Astrocyte of the cerebellum (primary cell): ENCODE measurements at regions not wholly inside any gene's neighbourhood (a gene's known extent, or its start where the extent isn't known, plus 50 kb on each side); places are given as distances from the start of the nearest gene placed in this dataset.

Source experiments
- DNase-seq: peaks from one replicate; pipeline ENCODE4 v3.0.0-alpha.2; 2011; ENCODE audit warnings: low read depth
- H3K4me3 ChIP-seq: 2 replicates; pipeline ENCODE4 v1.5.1; 2011; ENCODE audit warnings: mild to moderate bottlenecking, low read depth, low read length, moderate library complexity
- CTCF ChIP-seq: IDR thresholded peaks from 2 replicates; pipeline ENCODE4 v1.5.1; 2012; ENCODE audit warnings: low read length, low read depth, moderate library complexity, mild to moderate bottlenecking; ENCODE audit errors: missing control alignments
- in situ Hi-C: cut with HindIII; loops from 2 replicates; pipeline ENCODE4 v1.10.0; 2017; ENCODE audit warnings: low sequenced_read_pairs

- TF ChIP-seq CTCF = no peak
- no peak for DNase-seq
- H3K4me3 ChIP-seq = no peak overlapping the region
- in situ Hi-C loops = no loop called here
These were observed 219.2 kb upstream of the ZNF32 start for GRCh38 chr10:43867667-43868565.

GRCh38 chr10:43867113-43867512 is 218.4 kb upstream of the ZNF32 start:
- no peak for DNase-seq
- in situ Hi-C loops = no loop called here
- H3K4me3 ChIP-seq = no peak overlapping the region
- TF ChIP-seq CTCF = no peak

GRCh38 chr10:43866712-43867111 is 218.0 kb upstream of the ZNF32 start:
- TF ChIP-seq CTCF = no peak
- no peak for DNase-seq
- H3K4me3 ChIP-seq = no peak overlapping the region
- in situ Hi-C loops = no loop called here

- no peak for TF ChIP-seq CTCF
- H3K4me3 ChIP-seq = no peak overlapping the region
- no peak for DNase-seq
- in situ Hi-C loops = no loop called here
These were observed 216.8 kb upstream of the ZNF32 start for GRCh38 chr10:43865265-43866135.

- in situ Hi-C loops = no loop called here
- H3K4me3 ChIP-seq = no peak overlapping the region
- TF ChIP-seq CTCF = no peak
- no peak for DNase-seq
These were observed 216.0 kb upstream of the ZNF32 start for GRCh38 chr10:43864656-43865055.

- H3K4me3 ChIP-seq = no peak overlapping the region
- TF ChIP-seq CTCF = no peak
- in situ Hi-C loops = no loop called here
- peak; percentile 71 for DNase-seq
These were observed 215.3 kb upstream of the ZNF32 start for GRCh38 chr10:43863859-43864591.
